ENCODE measurements at regions not wholly inside any gene's neighbourhood (a gene's known extent, or its start where the extent isn't known, plus 50 kb on each side); places are given as distances from the start of the nearest gene placed in this dataset.

DNA sequence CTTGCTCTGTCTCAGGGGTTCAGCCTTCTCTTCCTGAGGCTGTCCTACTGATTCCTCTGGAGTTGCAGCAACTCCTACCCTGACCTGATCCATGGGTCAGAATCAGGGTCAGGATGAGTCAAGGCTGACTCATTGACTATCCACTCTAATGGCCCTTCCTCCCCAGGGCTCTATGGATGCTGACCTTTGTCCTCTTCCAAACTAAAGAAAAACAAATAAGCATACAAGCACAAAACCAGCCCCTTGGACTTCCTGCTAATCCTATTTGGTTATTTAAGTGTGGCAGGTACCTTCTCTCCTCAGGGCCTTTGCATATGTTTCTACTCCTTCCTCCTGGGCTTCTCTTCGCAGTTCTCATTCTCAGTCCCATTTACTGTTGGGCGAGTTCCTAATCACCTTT, 204.5 kb upstream of the NAV2 start:
- Histone ChIP-seq H3K9ac (replicated peaks in 1 of 4; ENCODE audit: extremely low read depth in 1 of 4, low read depth in 3 of 4, low read length in 3 of 4) (no peak overlapping the region), H2BK5ac (ENCODE audit: low read depth, low read length) (no peak overlapping the region), H4K5ac (ENCODE audit: insufficient read length, low read depth, low read length) (no peak overlapping the region), H4K91ac (replicated peaks; ENCODE audit: insufficient read length, low read length) (no peak overlapping the region), H3K79me1 (ENCODE audit: low read depth, low read length) (no peaks in the 10 kb centered on the region), H2AFZ (ENCODE audit: low read length) (no peak overlapping the region), H4K20me1 (replicated peaks in 1 of 2; ENCODE audit: control insufficient read depth in 1 of 2, insufficient read depth in 2 of 2, low read length in 2 of 2) (no peaks in the 10 kb centered on the region), H3K79me2 (ENCODE audit: control insufficient read depth in 1 of 2, insufficient read depth in 2 of 2, low read length in 2 of 2) (no peaks in the 10 kb centered on the region; a peak in 1 of 4 replicates), H3K4me3 (ENCODE audit: extremely low read depth in 1 of 4, insufficient read depth in 2 of 4, low read depth in 3 of 4, low read length in 4 of 4) (no peak overlapping the region), H2BK20ac (ENCODE audit: low read length) (no peak overlapping the region), H3K56ac (replicated peaks; ENCODE audit: insufficient read length, low read depth, low read length) (no peak overlapping the region), H2BK120ac (replicated peaks; ENCODE audit: low read depth, low read length) (no peak overlapping the region), H3K23me2 (ENCODE audit: low read depth, low read length) (no peaks in the 10 kb centered on the region), H3K18ac (ENCODE audit: extremely low read depth, low read length) (no peak overlapping the region), H3K4ac (replicated peaks; ENCODE audit: insufficient read length, low read depth, low read length) (no peak overlapping the region), H3K36me3 (ENCODE audit: control insufficient read depth in 2 of 4, insufficient read depth in 4 of 4, low read length in 3 of 4) (no peaks in the 10 kb centered on the region), H3K27ac (ENCODE audit: low read depth, low read length) (no peak overlapping the region), H4K8ac (ENCODE audit: extremely low read depth, insufficient read depth, low read length) (no peak overlapping the region), H2BK12ac (ENCODE audit: low read depth, low read length) (no peak overlapping the region), H3K4me1 (replicated peaks in 1 of 4; ENCODE audit: control insufficient read depth in 3 of 4, insufficient read depth in 4 of 4, low read length in 3 of 4) (no peaks in the 10 kb centered on the region), H3K23ac (ENCODE audit: insufficient read length) (no peak overlapping the region), H2BK15ac (ENCODE audit: low read length) (no peak overlapping the region), H2AK5ac (ENCODE audit: low read depth, low read length) (no peak overlapping the region), H3K27me3 (replicated peaks in 1 of 4; ENCODE audit: control insufficient read depth in 3 of 4, extremely low read depth in 1 of 4, insufficient read depth in 3 of 4, low read length in 3 of 4) (no peaks in the 10 kb centered on the region), H3K4me2 (ENCODE audit: insufficient read depth in 1 of 2, low read depth in 2 of 2, low read length in 2 of 2) (no peak overlapping the region), H3K9me3 (ENCODE audit: insufficient read depth in 2 of 2, low read depth in 1 of 2, low read length in 1 of 2) (no peaks in the 10 kb centered on the region), H3K14ac (ENCODE audit: insufficient read length) (no peak overlapping the region)
- POLR2A ChIA-PET (ENCODE audit: partially characterized antibody) = no interaction called here
- FAIRE-seq (peak; percentile 65), DNase-seq (ENCODE audit: low read depth in 1 of 2, low spot score in 2 of 2) (no peak)
- no peak for TF ChIP-seq SP2 (IDR thresholded peaks at IDR 0.05; ENCODE audit: low read length)
- TF ChIP-seq, protein P1, sequence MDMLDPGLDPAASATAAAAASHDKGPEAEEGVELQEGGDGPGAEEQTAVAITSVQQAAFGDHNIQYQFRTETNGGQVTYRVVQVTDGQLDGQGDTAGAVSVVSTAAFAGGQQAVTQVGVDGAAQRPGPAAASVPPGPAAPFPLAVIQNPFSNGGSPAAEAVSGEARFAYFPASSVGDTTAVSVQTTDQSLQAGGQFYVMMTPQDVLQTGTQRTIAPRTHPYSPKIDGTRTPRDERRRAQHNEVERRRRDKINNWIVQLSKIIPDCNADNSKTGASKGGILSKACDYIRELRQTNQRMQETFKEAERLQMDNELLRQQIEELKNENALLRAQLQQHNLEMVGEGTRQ (IDR thresholded peaks at IDR 0.05; ENCODE audit: low read length) = no peak
- TF ChIP-seq, protein P2, sequence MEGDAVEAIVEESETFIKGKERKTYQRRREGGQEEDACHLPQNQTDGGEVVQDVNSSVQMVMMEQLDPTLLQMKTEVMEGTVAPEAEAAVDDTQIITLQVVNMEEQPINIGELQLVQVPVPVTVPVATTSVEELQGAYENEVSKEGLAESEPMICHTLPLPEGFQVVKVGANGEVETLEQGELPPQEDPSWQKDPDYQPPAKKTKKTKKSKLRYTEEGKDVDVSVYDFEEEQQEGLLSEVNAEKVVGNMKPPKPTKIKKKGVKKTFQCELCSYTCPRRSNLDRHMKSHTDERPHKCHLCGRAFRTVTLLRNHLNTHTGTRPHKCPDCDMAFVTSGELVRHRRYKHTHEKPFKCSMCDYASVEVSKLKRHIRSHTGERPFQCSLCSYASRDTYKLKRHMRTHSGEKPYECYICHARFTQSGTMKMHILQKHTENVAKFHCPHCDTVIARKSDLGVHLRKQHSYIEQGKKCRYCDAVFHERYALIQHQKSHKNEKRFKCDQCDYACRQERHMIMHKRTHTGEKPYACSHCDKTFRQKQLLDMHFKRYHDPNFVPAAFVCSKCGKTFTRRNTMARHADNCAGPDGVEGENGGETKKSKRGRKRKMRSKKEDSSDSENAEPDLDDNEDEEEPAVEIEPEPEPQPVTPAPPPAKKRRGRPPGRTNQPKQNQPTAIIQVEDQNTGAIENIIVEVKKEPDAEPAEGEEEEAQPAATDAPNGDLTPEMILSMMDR (IDR thresholded peaks at IDR 0.05; ENCODE audit: control extremely low read depth in 1 of 3, insufficient read depth in 1 of 3, low read depth in 1 of 3, low read length in 3 of 3) = no peak
- TF ChIP-seq CHD1 (IDR thresholded peaks at IDR 0.05; ENCODE audit: low read depth, low read length) = no peak
- TF ChIP-seq, protein P3, sequence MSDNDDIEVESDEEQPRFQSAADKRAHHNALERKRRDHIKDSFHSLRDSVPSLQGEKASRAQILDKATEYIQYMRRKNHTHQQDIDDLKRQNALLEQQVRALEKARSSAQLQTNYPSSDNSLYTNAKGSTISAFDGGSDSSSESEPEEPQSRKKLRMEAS (IDR thresholded peaks at IDR 0.05) = no peak
- TF ChIP-seq EP300 (IDR thresholded peaks at IDR 0.05; ENCODE audit: borderline replicate concordance in 1 of 2, low read depth in 2 of 2, low read length in 2 of 2) = no peak
- no peak for TF ChIP-seq POLR2AphosphoS5 (IDR thresholded peaks at IDR 0.05; ENCODE audit: low read depth, low read length)
- no peak for TF ChIP-seq CHD2 (IDR thresholded peaks at IDR 0.05; ENCODE audit: low read length)
- CTCF ChIA-PET (ENCODE audit: partially characterized antibody) = no interaction called here
- 78% methylated on average over 2 of the region's 2 CpGs; no CpG with 5 or more reads in 1 of the 2 experiments for WGBS, 2 experiments (ENCODE audit: extremely low coverage in 1 of 2, insufficient coverage in 1 of 2, insufficient read length in 1 of 2, insufficient replicate concordance in 2 of 2, low coverage in 1 of 2, low lambda C conversion rate in 2 of 2, missing lambda C conversion rate in 1 of 2)
